GM13977 (cell line): ENCODE measurements at regions not wholly inside any gene's neighbourhood (a gene's known extent, or its start where the extent isn't known, plus 50 kb on each side); places are given as distances from the start of the nearest gene placed in this dataset.

Source experiments
- DNase-seq: peaks from one replicate; pipeline ENCODE4 v3.0.0; 2012; ENCODE audit warnings: low spot score
- CTCF ChIP-seq: IDR thresholded peaks from 2 replicates; pipeline ENCODE4 v1.5.1; 2012; ENCODE audit warnings: mild to moderate bottlenecking, control low read depth; ENCODE audit not compliant: insufficient read depth; ENCODE audit errors: extremely low read depth, missing control alignments
- in situ Hi-C: fragments of 300-500 bp; cut with MboI; formaldehyde crosslinking; loops from one replicate; pipeline ENCODE4 v1.12.0; 2022; ENCODE audit warnings: low sequenced_read_pairs, low pct_unique_long_range_greater_than_20kb, mixed read lengths, inconsistent platforms; ENCODE audit not compliant: unreplicated experiment

- no peak for TF ChIP-seq CTCF
- in situ Hi-C loops, result no loop called here
- DNase-seq, result no peak
Measured at GRCh38 chr5:99879791-99880511, 655.2 kb upstream of the FAM174A start.

DNA sequence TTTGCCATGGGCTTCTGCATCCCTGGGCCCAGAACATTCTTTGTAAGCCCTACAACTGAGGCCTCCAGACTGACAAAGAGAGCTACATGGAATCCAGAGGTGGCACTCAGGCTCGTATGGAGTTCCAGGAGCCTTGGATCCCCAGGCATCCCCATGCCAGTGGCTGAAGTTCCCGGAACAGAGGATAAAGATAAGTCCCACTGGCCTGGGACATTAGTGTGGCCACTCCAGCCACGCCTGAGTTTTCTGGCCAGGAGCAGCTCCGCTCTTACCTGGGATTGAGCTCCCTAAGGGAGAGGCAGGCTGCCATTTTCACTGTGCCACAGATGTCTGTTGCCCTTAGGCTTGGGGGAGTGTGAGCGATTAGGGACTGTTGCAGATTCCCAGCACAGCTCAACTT is 656.3 kb upstream of the FAM174A start:
- TF ChIP-seq CTCF, result no peak
- in situ Hi-C loops, result no loop called here
- DNase-seq, result no peak

DNA sequence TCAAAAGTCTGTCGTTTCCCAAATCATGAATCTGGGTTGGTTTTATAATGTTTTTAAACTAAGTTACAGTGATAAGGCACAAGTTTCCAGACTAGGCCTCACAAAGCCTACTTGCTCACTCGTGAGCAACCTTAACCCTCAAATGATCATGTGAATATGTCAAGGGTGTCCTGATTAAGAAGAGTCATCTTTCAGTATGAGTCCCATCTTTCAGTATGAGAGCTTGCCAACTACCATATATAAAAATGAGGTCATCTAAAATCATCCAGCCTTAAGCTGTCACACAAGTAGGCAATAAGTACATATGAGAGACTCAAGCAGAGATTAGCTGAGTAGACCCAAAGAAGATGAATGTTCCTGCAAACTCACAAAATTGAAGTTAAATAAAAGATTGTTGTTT is 668.4 kb upstream of the FAM174A start:
- in situ Hi-C loops, result no loop called here
- DNase-seq, result peak; percentile 36
- TF ChIP-seq CTCF, result no peak

- no peak for DNase-seq
- TF ChIP-seq CTCF, result no peak
- in situ Hi-C loops, result no loop called here
Measured at GRCh38 chr5:99865159-99865558, 670.0 kb upstream of the FAM174A start.

GRCh38 chr5:99835791-99836190 is 699.4 kb upstream of the FAM174A start:
- in situ Hi-C loops, result no loop called here
- DNase-seq, result no peak
- TF ChIP-seq CTCF, result no peak

GRCh38 chr5:99827136-99827535 is 708.0 kb upstream of the FAM174A start:
- in situ Hi-C loops, result no loop called here
- no peak for DNase-seq
- TF ChIP-seq CTCF, result no peak
